ENCODE measurements at regions not wholly inside any gene's neighbourhood (a gene's known extent, or its start where the extent isn't known, plus 50 kb on each side); places are given as distances from the start of the nearest gene placed in this dataset.
"Not testable (repeated sequence)": the region's sequence is repeated elsewhere in the genome, so short reads cannot be mapped to it uniquely, and the experiment has no call there.

DNA sequence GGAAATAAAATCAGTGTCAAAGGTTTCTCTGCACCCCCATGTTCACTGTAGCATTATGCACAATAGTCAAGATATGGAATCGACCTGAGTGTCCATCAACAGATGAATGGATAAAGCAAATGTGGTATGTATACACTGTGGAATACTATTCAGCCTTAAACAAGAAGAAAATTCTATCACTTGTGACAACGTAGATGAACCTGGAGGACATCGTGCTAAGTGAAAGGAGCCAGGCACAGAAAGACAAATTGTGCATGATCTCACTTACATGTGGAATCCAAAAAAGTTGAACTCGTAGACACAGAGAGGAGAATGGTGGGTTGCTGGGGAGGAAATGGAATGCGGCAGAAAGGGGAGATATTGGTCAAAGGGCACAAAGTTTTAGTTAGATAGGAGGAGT, 136.3 kb upstream of the ESR1 start:
- no peak for DNase-seq (ENCODE audit: low read depth in 2 of 2)

DNA sequence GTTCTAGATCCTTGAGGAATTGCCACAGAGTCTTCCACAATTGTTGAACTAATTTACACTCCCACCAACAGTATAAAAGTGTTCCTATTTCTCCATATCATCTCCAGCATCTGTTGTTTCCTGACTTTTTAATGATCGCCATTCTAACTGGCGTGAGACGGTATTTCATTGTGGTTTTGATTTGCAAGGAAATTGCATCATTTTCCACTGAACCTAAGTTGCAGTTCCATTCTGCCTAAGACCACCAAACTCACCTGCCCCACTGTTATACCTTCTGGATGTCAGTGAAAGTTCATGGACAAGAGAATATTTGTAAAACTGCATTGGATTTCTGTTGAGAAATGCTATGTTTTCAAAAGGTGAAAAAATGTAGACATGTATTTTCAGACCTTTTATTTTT, 132.9 kb upstream of the ESR1 start:
- DNase-seq (ENCODE audit: low read depth in 2 of 2) = no peak

DNA sequence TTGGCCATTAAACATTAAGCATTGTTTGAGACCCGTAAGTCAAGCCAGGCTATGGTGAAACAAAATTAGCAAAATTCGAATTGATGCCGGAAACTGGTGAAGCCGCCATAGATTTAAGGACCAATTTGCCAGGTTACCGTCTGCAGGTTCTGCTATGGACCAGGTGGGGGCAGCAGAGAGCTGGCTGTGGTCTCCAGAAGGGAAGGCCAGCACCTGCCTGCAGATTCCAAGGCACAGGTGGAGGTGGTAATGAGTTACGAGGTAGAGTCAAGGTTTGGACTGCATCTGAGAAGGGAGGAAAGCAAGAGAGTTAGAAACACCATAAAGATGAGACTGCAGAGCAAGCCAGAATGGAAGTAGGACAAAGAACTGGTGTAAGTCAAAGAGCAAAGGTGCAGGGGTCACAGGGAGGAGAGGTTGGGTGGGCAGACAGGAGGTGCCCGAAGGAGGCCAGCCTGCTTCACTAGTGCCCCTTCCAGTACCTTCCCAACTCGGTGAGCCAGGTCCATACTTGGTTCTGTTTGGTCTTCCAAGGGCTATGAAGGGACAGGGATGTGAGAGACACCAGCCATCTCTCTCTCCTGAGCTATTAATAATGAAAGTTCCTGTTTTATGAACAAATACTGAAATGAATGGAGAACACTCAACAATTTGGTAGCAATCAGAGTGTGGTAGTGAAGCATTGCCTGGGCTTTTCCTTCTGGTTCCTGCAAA, 131.6 kb upstream of the ESR1 start:
- peak in 1 of 2 experiments; percentile 1 for DNase-seq (ENCODE audit: low read depth in 2 of 2)

DNA sequence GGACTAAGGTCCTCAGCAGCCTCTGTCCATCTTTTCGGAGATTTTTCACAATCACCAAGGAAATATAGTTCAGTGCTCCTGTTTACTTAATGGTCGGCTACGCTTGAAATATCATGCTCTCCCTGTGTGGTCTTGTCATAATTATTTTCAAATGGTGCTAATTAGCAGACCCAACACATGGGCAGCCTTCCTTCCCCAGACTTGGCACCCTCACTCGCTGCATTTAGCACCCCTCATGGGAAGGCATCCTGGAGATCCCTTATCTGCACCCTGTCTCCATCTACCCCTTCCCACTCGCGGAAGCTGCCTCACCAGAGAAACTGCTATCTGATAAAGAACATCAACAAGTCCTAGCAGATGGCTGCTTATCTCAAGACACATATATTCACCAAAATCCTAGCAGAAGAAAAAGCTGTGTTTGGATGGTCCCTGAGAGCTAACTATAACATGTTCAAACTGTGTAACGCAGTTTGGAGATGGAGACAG, 131.0 kb upstream of the ESR1 start:
- no peak for DNase-seq (ENCODE audit: low read depth in 2 of 2)

DNA sequence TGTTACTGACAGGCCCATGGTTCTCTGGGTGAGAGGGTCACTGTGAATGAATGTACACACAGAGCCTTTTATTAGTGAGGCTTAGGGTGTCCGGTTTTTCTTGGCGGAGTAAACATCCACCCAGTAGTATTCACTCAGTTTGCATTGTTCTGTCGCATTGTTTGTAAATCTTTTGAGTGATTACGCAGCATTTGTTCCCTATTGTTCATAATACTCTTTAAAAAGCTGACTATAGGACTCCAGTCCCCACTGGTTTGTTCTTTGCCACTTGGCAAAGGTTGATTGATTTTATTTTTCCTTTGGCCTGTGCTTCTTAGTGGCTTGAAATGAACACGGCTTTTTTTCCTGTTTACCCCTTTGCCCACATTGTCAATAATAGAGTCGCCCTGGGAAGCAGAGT, 130.1 kb upstream of the ESR1 start:
- no peak for DNase-seq (ENCODE audit: low read depth in 2 of 2)

DNA sequence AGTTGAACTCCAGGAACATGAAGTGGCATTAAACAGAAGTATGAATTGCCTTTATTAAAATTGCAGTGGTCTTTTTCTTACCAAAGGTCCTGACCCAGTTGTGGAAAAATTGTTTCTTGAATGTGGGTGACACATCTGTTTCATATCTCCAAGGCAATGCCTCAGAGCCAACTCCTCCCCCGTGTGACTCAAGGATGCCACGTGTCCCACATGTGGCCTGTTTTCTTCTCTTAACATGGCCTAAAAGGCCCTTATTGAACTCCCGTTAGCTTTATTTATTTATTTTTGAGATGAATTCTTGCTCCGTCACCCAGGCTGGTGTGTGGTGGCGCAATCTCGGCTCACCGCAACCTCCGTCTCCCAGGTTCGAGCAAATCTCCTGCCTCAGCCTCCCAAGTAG, 128.4 kb upstream of the ESR1 start:
- DNase-seq (ENCODE audit: low read depth in 2 of 2) = peak; percentile 10 to 16

DNA sequence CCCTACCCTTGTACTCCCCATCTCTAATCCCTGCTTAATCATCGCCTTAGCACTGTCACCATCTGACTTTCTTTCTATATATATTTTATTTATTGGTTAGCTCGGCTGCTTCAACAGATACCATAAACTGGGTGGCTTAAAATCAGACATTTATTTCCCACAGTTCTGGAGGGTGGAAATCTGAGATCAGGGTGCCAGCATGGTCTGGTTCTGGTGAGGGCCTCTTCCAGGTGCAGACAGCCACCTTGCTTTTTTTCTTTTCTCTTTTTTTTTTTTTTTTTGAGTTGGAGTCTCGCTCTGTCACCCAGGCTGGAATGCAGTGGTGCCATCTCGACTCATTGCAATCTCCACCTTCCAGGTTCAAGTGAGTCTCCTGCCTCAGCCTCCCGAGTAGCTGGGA, 127.5 kb upstream of the ESR1 start:
- DNase-seq (ENCODE audit: low read depth in 2 of 2) = no peak

DNA sequence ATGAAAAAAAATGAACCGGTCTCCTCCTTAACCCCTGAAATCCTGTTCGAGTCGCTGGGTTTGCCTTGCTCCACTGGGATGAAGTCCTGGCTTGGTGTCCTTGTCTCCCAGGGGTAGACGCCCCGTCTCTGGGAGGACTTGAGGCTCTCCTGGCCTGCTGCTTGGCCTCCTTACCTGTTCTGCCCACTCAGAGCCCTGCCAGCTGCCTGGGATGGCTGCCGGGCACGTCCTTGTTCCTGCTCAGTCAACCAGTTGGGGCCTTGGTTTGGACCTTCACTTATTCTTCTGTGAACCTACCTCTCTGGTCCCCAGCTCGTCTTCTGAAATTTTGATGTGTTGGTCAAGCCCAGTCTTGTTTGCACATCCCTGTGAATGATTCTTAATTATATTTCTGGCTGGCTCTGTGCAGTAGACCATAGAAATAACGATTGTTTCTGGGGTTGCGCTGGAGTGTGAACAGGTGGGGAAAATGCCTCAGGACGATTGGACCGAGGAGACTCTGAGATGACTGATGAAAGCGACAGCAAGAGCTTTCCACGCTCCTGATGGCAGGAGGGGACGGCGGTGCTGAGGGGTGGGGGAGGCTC, 126.5 kb upstream of the ESR1 start:
- DNase-seq (ENCODE audit: low read depth in 2 of 2) = no peak

DNA sequence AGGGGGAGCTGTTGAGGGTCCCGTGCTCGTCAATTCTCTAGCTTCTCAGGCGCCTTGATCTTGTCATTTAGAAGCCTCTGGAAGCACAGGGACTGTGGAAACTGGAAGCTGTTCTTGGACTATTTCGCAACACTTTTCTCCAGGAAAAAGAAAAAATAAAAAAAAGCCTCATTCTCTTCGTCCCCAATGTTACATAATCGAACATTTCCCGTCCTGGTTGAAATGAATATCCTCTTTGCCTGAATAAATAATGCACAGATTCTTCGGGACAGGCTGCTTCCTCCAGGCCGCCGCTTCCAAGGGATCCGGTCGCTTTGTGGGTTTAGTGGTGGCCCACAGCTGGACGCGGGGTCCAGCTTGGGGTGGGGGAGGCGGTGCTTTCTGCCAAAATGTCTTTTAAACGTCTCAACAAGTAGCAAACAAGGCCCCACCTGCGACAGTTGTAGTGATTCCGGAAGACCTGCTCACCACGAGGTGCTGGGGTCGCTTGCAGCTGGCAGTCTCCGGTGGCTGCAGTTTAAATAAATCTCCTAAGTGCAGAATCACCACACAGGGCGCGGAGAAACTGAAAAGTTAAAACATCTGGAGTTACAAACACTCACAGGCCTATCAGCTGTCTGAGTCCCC, 125.9 kb upstream of the ESR1 start:
- peak in 1 of 2 experiments; percentile 6 for DNase-seq (ENCODE audit: low read depth in 2 of 2)

DNA sequence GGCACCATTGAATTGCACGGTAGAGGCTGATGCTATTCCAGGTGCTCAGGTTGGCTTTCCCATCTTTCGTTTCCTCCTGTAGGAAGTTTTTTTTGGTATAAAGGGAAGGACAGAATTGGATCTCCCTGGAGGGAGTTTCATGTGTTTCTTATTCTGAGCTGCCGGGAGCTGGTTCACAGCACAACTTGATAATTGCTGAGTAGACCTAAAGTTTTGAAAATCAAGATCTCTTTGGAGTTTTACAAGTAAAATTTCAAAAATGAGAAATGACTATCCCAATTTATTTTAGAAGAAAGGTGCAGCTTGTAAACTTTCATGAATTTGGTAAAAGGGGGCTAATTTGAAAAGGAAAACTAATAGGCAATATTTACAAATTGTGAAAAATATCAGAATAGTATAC, 125.2 kb upstream of the ESR1 start:
- DNase-seq (ENCODE audit: low read depth in 2 of 2) = no peak

DNA sequence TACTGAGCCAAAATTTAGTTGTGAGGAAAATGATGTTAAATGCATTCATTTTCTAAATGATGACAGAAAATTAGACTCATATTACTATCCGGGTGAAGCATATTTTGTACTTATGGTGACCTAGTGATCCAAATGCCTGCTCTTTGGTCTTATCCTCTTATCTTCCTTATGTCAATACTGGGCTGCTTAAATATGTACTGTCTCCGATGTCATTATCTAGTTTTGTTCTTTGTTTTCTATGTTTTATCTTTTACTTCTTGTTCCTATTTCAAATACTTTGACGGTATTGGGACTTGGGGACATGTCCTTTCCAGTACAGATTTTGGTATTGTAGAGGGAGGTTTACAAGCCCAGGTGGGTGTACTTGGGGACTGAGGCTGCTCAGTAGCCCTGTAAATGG, 124.6 kb upstream of the ESR1 start:
- DNase-seq (ENCODE audit: low read depth in 2 of 2) = no peak

DNA sequence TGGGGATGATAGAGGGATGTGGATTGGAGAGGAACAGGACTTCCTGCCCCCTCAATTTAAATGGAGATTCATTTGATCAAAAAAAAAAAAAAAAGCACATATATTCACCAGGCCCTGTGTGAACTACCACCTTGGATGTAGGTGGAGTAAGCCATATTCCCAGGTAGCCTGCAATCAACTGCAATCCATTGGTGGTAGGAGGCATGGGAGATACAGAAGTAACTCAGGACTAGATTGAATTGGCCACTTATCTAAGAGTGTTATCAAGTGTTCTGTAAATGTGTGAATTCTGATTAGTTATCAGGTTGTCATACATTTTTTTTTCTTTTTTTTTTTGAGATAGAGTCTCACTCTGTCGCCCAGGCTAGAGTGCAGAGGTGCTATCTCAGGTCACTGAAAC, 124.1 kb upstream of the ESR1 start:
- no peak for DNase-seq (ENCODE audit: low read depth in 2 of 2)

DNA sequence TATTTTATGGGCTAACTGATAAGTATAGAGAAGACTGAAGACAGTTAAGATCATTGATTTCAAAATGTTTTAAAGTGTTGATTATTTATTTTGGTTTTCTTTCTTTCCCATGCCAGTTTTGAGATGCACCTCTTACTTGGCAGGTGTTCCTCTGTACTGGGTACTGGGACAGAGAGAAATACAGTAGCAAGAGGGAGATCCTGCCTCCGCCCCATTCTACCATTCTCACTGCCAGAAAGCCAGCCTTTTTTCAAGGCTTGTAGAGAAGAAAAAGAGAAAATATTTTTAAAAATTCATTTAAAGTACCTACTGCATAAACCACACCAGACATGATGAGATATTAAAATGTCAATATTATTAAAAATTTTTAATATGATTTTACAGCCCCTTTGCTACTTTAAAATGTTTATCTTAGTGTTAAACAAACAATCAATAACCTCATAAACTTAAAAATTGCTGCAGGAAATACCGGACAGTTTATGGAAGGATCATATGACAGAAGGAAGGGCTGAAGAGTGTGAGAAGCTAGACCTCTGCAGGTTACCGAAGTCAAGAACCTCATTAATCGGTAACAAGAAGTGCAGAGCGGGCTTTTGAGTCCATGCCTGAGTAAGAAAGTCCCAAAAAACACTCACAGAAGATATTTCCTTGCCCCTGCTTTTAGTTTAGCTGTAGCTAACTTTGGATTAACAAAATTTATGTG, 117.8 kb upstream of the ESR1 start:
- no peak for DNase-seq (ENCODE audit: low read depth in 2 of 2)

DNA sequence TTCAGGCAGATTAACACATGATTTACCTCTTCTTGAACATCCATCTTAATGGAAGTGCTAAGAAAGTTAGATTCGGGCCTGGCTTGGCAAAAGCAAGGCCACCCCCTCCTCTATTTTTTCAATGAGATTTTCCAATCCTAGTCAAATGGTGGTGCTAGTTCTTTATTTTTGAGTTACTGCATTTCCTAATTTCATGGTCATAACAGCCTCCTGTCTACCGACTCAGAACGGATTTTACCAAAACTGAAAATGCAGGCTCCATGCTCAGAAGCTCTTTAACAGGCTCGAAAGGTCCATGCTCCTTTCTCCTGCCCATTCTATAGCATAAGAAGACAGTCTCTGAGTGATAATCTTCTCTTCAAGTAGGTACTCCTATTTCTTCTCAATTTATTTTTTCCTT, 117.2 kb upstream of the ESR1 start:
- DNase-seq (ENCODE audit: low read depth in 2 of 2) = no peak

DNA sequence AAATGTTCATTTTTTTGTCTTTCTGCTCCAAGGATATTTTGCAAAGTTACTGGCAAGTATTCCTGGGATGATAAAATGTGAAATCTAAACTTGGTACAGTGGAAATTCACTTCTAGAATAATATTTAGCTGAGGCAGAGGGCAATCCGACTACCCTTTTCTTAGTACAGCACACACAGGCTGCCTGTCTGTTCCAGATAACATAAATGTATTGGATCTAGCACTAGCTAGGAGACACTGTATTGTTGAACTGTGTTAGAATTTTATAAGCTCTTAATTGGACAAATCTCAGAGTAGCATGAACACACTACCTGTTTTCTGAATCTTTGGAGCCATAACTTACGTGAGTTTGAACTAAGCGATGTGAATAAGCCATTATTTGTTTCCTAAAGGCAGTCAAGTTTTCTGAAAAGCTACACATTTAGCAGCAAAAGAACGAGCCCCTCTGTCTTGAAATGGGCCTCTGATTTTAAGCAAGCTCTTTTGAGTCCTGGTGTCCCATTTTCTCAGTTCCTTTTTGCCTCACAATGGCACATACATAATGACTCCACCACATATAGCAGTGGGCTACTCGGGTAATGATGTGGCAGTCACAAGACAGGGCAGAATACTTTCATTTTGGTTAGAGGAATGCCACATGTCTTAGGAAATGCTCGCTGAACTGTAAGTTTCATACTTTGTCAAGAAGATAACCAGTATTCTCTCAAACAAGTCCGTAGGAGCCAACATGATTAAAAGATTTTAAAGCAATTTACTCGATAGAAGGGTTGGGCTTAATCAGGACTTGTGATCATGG, 116.5 kb upstream of the ESR1 start:
- DNase-seq (ENCODE audit: low read depth in 2 of 2) = no peak

DNA sequence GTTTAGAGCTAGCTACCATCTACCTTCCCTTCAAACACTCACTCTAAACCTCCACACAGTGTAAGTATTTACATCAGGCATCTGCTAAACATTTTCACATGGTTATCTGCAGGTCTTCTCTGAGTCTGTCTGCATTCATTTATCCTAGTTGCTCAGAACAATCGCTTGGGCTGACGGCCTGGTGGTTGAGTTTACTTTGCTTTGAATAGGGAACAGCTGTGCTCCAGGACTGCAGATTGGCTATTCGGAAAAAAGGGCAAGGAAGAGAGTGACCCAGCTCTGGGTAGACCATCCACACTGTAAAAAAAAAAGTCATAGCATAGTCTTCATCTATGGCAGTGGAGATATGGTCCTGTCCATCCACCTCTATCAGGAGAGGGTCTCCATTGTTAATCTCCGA, 115.3 kb upstream of the ESR1 start:
- no peak for DNase-seq (ENCODE audit: low read depth in 2 of 2)

DNA sequence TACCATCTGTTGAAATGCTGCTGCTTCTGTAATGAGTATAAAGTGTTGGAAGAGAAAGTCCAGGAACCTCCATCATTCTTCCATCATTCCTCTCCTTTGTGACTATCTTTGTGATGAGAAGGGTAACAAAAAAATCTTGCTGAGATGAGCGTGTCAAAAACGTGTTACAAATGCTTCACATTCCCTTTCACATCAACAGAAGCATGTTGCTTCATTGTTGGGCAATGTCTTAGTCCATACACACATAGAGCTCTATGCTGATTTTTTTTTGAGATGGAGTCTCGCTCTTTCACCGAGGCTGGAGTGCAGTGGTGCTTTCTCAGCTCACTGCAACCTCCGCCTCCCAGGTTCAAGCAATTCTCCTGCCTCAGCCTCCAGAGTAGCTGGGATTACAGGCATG, 114.1 kb upstream of the ESR1 start:
- no peak for DNase-seq (ENCODE audit: low read depth in 2 of 2)

DNA sequence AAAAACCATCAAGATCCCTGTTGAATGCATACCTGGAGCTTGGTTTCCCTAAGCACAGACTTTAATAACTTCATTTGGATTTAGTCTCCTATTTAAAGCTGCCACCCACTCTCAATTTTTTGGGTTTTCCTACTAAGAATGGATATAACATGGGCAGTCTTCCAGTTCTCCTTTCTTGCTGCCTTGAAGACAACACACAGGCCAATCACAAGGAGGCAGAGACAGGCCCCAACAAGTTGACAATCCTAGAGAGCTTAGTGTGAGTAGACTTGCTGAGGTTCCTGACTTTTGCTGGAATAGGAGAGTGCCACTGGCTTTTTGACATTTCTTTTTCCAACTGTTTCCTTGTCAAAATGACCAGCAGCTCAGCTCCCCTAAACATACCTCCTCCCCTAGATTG, 112.3 kb upstream of the ESR1 start:
- DNase-seq (ENCODE audit: low read depth in 2 of 2) = no peak

DNA sequence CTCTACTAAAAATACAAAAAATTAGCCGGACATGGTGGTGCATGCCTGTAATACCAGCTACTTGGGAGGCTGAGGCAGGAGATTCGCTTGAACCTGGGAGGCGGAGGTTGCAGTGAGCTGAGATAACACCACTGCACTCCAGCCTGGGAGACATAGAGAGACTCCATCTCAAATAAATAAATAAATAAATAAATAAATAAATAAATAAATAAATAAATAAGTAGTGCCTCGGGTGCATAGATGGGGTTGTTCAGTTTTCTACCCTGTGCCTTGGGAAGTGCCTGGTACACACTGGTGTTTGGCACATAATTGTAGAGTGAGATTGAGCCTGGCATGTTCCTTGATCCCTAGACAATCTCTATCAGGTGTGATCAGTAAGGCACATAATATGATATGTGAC, 111.2 kb upstream of the ESR1 start:
- not testable (repeated sequence) for DNase-seq (ENCODE audit: low read depth in 2 of 2)

DNA sequence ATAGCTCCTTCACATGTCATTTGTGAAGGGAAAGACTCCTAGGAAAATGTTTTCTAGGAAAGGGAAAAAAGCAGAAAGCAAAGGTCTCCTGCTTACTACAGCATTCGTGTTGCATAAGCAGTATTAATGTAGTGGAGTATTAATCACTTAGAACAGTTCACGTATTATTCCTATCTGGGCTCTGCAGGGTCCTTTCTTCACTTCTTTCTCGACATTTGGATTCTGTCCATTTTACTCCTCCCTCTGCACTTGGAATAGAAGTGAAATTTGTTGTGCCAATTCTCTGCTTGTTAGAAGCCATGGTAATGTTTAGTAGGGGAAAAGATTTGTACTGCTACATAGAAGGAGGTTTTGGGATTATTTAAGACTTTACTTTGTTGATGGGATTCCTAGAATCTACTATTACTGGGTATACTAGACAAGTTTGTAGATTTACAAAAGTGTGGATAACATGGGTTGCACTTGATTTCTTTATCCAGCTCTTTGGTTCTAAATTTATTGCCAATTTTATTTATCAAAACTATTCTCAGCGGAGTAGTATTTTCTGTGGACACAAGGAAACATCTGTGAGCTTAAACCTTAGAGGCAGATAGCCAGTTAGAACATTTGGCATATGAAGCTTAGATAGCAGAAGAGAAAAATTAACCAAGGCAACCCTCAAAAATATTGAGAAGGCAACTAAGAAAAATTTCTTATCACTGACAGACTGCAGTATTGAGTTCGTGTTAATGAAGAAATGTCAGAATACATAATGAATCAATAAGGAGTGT, 108.4 kb upstream of the ESR1 start:
- DNase-seq (ENCODE audit: low read depth in 2 of 2) = no peak

DNA sequence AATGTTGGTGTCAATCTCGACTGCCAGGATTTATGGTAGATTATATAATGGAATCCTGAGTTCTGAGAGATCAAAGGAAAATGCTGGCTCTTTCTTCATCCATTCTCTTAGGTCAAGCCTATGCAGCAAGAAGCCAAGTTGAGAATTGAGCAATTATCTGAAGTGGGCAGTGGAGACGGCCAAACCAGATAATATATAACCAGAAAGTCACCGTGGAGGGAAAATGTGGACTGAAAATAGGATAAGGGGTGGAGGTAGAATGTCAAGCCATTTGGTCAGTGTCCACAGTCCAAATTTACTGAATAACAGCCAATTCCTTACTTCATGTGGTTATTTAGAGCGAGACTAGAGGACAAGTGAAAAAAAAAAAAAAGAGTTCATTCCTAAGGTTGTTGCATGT, 107.8 kb upstream of the ESR1 start:
- no peak for DNase-seq (ENCODE audit: low read depth in 2 of 2)

Measured in fibroblast of skin of left quadriceps (primary cell).